SH-SY5Y (cell line): ENCODE measurements at regions not wholly inside any gene's neighbourhood (a gene's known extent, or its start where the extent isn't known, plus 50 kb on each side); places are given as distances from the start of the nearest gene placed in this dataset.

ENCODE experiments used
- GATA2 ChIP-seq: IDR thresholded peaks from 2 replicates; pipeline ENCODE4 v1.6.1; 2011; ENCODE audit warnings: mild to moderate bottlenecking, low read depth, low read length
- GATA3 ChIP-seq: IDR thresholded peaks from 2 replicates; pipeline ENCODE4 v1.6.1; 2011; ENCODE audit warnings: low read depth, mild to moderate bottlenecking, low read length, moderate library complexity

DNA sequence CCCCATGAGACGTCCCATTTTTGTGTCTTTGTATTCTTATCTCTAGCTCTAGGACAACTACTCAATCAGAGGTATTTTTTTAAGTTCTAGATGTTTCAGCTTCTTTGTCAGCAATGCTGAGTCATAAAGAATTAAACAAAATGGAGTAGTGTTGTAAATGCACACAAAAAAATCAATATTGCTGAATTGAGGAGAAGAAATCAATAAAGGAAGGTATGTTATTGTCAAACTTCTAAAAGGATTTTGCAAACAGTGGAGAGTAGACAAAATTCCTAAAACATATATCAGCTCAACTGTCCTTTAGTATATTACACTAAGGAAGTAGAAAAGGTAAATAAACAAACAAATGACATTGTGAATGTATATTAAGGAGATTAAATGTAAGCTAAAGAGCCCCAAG, 726.1 kb upstream of the NRXN1 start:
- TF ChIP-seq GATA3 (no peak), GATA2 (no peak)
